KOPT-K1 (cell line): ENCODE measurements at regions not wholly inside any gene's neighbourhood (a gene's known extent, or its start where the extent isn't known, plus 50 kb on each side); places are given as distances from the start of the nearest gene placed in this dataset.

Source experiments
- H3K27ac ChIP-seq: fragments of 200-600 bp; sonication (generic); 2 replicates; pipeline ENCODE4 v1.5.1; 2016; ENCODE audit warnings: antibody characterized with exemption, mild to moderate bottlenecking, low read depth, low read length; ENCODE audit not compliant: poor library complexity, severe bottlenecking
- H3K36me3 ChIP-seq: fragments of 200-600 bp; sonication (generic); 2 replicates; pipeline ENCODE4 v1.5.1; 2017; ENCODE audit warnings: antibody characterized with exemption, mild to moderate bottlenecking, low read length, moderate library complexity; ENCODE audit not compliant: insufficient read depth
- H3K9me3 ChIP-seq: fragments of 200-600 bp; sonication (generic); 2 replicates; pipeline ENCODE4 v1.5.1; 2017; ENCODE audit warnings: antibody characterized with exemption, low read length, mild to moderate bottlenecking; ENCODE audit not compliant: insufficient read depth, poor library complexity, severe bottlenecking

DNA sequence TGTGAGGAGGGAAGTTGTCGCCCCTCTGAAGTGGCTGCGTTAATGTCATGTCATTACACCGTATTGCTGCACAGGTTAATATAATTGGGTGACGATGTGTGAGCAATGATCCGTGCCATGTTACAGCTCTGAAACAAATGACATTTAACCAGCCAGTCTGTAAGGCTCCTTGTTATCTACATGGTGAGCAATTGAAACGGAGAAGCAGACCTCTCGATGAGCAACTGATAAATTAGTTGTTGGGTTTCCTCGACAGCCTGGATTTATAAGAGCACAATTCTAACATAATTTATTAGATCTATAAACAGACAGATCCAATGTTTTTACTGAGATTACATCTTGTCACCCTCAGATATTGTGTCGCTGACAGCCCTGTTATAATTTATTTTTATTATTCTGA, 49.9 kb upstream of the MAFB start:
- Histone ChIP-seq H3K36me3 (no peaks in the 10 kb centered on the region), H3K27ac (no peak overlapping the region), H3K9me3 (no peaks in the 10 kb centered on the region)

- no peaks in the 10 kb centered on the region for H3K9me3 ChIP-seq
- H3K27ac ChIP-seq, result no peak overlapping the region
- H3K36me3 ChIP-seq, result no peaks in the 10 kb centered on the region
Measured at GRCh38 chr20:40739841-40740240, 50.8 kb upstream of the MAFB start.

DNA sequence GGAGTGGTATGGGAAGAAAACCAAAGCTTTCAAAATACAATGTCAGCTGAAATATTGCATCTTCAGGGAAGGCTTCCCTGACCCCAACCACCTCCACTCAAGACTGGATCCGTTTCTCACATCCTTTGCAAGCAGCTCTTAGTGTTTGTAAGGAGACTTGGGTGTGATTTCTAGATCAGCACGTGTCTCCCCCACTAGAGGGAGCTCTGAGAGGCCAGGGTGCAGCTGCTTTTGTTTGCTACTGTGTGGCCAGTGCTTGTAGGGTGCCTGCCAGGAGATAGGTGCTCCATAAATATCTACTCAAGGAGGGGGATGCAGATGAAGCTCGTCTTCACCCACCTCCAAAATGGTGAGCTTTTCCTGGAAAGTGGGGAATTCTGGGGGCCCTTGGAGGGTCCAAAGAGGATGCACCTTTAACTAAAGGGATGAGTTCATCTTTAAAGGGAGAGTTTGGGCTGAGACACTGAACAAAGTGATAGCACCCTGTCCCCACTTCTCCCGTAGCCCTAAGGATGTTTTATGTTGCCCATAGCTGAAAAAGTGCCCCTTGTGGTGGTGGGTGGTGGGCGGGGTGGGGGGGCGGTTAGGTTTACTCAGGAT, 52.6 kb upstream of the MAFB start:
- Histone ChIP-seq H3K27ac (no peak overlapping the region), H3K36me3 (no peaks in the 10 kb centered on the region), H3K9me3 (no peaks in the 10 kb centered on the region)

GRCh38 chr20:40743141-40743775, 54.2 kb upstream of the MAFB start:
- Histone ChIP-seq H3K9me3 (no peaks in the 10 kb centered on the region), H3K27ac (no peak overlapping the region), H3K36me3 (no peaks in the 10 kb centered on the region)

DNA sequence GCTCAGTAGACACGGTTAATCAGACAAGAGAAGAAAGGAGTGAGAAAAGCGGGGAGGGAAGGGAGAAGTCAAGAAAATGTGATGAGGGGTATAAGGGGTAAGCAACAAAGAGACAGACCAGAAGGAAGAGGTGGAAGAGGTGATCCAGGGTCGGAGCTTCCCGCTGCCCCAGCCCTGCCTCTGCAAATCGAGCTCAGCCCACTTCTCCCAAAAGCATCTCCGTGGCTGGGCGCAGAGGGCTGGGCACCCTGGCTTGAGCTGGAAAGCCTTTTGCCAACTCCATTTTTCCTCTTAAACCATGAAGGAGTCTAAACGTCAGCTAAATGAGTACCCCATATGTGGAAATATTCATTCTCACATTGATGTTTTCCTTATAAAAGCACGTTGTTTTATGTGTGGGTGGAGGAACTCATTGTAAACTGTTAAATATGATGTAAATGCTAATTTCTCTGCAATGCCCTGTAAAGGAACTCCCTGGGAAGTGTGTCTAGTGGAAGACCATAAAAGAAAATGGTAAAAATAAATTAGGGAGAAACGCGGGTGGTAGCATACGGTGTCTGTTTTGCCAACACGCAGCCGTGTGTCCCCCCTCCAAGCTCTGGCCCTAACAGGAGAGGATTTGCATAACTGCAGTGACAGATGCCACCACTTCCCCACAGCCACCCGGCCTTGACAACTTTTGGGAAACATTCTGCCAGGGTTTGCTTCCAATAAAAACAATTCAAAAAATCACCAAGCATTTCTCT, 55.2 kb upstream of the MAFB start:
- H3K9me3 ChIP-seq, result no peaks in the 10 kb centered on the region
- no peak overlapping the region for H3K27ac ChIP-seq
- no peaks in the 10 kb centered on the region for H3K36me3 ChIP-seq

GRCh38 chr20:40744818-40745175, 55.8 kb upstream of the MAFB start:
- Histone ChIP-seq H3K27ac (no peak overlapping the region), H3K9me3 (no peaks in the 10 kb centered on the region), H3K36me3 (no peaks in the 10 kb centered on the region)

GRCh38 chr20:40746251-40746650, 57.2 kb upstream of the MAFB start:
- no peaks in the 10 kb centered on the region for H3K9me3 ChIP-seq
- no peaks in the 10 kb centered on the region for H3K36me3 ChIP-seq
- no peak overlapping the region for H3K27ac ChIP-seq

DNA sequence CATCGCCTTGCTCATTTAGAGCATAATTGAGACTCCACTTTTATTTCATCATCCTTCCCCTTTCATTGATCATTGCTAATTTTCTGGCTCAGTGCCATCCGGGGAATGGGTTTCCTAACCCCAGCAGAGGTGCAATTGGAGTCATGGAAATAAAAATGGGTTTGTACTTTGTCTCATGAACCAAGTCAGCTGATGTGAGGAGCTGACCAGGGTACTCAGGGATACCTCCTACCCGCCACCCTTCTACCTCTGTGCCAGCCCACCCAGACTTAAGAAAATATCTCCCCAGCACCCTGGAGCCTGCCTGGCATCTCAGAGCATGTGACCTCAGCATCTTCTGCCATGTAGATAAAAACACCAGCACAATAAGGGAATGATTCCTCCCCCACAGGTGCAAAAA, 59.1 kb upstream of the MAFB start:
- Histone ChIP-seq H3K9me3 (no peaks in the 10 kb centered on the region), H3K27ac (no peak overlapping the region), H3K36me3 (no peaks in the 10 kb centered on the region)

DNA sequence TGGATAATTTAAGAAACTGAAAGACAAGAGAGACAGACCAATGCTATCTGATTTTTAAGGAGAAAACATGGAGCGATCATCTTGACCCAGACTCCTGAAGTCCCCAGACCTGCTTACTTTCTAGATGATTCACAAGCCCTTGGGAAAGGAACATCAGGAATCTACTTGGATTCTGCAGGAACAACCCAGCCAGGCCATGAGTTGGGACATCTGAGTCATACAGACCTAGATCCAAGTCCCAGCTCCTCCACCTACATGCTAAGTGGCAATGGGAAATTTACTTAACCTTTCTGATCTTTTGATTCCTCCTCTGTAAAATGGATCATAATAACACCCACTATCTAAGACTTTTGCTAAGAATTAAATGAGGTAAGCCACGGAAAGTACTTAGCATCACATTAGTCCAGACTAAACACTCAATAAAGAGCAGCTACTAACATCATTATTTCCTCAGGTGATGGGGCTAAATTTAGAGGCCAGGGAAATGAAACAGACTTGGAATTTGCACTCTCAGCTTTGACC, 61.0 kb upstream of the MAFB start:
- Histone ChIP-seq H3K9me3 (no peaks in the 10 kb centered on the region), H3K27ac (no peak overlapping the region), H3K36me3 (no peaks in the 10 kb centered on the region)

GRCh38 chr20:40750541-40751035, 61.6 kb upstream of the MAFB start:
- Histone ChIP-seq H3K36me3 (no peaks in the 10 kb centered on the region), H3K9me3 (no peaks in the 10 kb centered on the region), H3K27ac (no peak overlapping the region)

- H3K9me3 ChIP-seq, result no peaks in the 10 kb centered on the region
- H3K36me3 ChIP-seq, result no peaks in the 10 kb centered on the region
- H3K27ac ChIP-seq, result no peak overlapping the region
Measured at GRCh38 chr20:40753472-40753871, 64.4 kb upstream of the MAFB start.

DNA sequence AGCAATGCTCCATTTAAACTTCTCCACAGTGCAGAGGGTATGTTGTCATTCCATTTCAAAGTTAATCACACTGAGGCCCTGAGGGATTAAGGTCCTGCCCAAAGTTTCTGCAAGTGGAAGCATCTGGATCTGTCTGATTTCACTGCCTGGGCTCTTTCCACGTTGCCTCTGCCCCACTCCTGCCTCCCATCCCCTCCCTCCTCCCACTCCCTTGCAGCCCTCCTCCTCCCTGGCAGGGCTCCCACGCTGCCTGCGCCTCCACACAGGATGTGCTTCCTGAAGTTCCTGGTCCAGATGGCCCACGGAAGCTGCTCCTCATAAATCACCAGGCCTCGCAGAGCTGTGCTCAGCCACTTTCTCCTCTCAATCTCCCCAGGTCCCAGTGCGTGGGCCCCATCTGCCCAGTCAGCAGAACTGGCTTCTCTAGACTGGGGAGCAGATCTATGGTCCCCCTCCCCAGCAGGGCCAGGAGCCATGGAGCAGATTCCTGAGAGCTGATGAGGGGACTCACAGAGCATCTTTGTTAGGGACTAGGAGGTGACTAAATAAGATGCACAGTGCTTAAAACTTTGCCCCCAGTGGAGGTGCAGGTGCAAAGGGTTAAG, 65.4 kb upstream of the MAFB start:
- Histone ChIP-seq H3K36me3 (no peaks in the 10 kb centered on the region), H3K9me3 (no peaks in the 10 kb centered on the region), H3K27ac (no peak overlapping the region)

GRCh38 chr20:40757087-40757486, 68.1 kb upstream of the MAFB start:
- Histone ChIP-seq H3K9me3 (no peaks in the 10 kb centered on the region), H3K36me3 (no peaks in the 10 kb centered on the region), H3K27ac (no peak overlapping the region)

GRCh38 chr20:40758790-40759189, 69.8 kb upstream of the MAFB start:
- Histone ChIP-seq H3K27ac (no peak overlapping the region), H3K9me3 (no peaks in the 10 kb centered on the region), H3K36me3 (no peaks in the 10 kb centered on the region)

DNA sequence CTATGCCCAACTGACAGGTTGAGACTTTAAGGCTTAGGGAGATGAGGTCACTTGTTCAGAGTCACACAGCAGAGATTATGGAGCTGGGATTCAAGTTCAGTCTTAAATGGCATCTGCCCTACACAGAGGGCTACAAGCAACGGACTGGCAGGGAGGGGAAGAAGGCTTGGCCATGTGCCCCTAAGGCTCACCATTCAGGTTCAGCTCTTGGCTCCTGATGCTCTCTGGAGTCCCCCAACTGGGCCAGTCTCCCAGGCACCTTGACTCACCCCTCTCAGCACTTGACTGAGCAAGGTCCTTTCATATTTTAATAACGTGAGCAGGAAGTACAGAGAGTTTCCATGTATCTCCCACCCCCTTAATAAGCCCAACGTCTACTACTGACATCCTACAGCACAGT, 71.4 kb upstream of the MAFB start:
- Histone ChIP-seq H3K36me3 (no peaks in the 10 kb centered on the region), H3K9me3 (no peaks in the 10 kb centered on the region), H3K27ac (no peak overlapping the region)
